GM04503 (cell line): ENCODE measurements at regions not wholly inside any gene's neighbourhood (a gene's known extent, or its start where the extent isn't known, plus 50 kb on each side); places are given as distances from the start of the nearest gene placed in this dataset.

Experiments used
- DNase-seq: peaks from one replicate; pipeline ENCODE4 v3.0.0-alpha.2; 2012; ENCODE audit warnings: low read depth

DNA sequence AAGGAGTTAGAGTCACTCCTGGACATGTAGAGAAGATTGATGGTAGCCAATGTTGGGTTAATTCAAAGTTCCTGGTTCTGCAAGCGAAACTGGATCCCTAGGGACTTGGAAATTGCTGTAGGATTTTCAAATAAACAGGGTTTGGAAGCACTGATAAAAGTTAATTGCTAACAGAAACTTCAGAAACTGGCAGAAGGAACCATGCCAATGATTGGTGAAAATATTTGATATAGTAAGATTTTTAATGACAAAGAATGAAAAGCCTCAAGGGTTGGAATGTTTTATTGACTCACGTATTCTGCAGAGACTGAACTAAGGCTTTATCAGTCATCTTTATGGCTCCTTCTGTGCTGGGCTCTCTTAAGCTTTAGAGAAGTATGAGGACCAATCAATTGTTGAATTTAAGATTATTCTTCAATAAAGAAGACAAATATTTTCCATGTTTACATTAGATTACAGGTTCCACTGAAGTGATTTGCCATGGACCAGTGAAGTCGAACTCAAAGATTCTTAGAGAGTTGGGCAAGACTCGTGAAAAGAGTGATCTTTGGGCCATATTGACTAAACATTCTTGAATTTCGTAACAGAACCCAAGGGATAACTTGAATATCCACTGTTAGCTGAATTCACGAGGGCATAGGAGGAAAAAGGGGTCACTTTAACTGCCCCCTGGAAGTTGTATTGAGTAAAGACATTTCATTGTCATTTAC lies 371.4 kb downstream of the HDGFL1 start:
- DNase-seq: peak; percentile 56

DNA sequence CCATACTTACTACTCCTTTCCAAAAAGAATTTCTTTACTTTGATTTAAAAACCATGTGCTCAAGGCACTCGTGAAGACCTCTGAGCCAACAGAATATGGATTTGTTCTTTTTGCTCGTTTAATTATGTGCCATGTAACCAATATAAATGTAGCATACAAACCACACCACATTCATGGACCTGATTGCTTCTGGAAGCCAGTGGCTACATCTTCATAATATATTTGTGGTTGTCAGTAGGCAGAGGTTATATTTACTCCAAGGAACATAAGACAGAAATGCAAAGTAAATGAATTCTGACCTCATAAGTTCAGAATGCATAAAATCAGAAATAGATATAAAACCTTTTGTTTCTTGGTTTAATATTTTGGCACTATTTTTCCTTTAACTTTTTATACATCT lies 373.0 kb downstream of the HDGFL1 start:
- no peak for DNase-seq

DNA sequence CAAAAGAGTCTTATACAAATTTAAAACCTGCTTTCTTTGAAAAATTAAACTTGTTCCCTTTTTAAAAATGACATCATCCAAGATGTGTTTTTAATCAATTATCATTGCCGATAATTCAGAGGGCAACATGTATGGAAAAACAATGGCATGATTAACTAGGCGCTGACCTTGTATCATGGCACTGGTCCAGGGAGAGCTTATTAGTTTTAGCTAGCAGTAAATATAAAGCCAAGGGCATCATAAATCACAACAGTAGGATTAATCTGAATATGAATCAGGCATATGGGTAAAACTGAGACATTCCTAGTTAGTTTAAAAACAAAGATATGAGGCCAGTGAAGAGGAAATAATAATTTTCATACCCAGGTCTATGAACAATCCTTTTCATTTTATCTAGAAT lies 374.0 kb downstream of the HDGFL1 start:
- no peak for DNase-seq

DNA sequence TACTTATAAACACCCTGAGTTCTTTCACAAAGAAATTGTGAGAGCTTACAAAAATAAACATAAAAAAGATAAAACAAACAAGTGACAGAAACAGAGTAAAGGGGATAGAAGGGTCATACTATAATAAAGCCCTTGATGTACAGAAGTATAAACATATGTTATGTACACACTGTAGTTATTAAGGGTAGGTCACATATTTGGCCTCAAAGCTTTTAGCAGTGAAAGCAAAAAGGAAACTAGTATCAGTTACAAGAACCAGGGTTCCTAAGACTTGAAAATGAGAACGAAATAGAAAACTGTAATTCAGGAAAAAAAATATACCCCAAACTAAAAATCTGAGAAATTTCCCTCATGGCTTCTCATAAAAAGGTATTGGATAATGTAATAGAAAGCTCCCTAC lies 380.6 kb downstream of the HDGFL1 start:
- no peak for DNase-seq

DNA sequence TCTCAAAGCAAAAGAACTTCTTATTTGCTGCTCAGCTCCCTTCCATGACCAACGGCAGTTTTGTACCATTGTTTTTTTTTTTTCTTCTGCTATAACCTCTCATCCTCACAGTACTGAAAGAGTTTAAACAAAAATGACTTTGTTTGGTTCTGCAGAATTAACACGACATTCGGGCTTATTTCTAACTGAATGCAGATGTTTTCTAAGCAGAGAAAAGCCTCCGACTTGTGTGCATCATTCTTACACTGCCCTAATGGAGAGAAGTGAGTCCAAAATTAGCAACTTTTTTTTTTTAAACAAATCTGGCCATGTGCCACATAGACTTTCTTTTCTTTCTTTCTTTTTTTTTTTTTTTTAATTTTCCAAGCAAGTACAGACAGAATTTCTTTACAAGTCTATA lies 382.7 kb downstream of the HDGFL1 start:
- DNase-seq: no peak

DNA sequence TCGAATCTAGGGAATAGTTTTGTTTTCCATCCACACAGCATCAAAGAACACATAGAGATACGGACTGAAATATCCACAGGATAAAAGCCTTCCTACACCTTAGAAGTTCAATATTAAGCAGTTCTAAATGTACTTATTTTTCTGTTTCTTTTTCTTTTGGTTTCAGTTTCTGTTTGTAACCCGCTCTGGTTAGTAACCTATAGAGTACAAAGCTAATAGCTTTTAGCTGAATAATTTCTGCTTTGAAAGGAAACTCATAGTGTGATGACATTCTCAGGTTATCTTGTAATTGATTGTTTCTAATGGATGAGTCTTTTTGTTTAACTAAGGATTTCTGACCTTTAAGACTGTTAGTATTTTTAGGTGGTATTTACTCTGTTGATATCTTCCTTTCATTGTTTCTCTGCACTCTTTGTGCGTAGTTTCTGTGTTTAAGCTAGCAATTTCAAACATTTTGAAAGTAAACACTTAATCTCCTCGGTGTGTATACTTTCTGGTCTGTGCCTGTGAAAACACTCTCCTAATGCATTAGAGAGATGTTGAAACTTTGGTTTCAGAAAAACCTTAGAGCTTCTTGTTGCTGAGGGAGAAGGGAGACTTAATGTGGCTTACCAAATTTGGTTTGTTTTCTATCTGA lies 385.5 kb downstream of the HDGFL1 start:
- DNase-seq: no peak

DNA sequence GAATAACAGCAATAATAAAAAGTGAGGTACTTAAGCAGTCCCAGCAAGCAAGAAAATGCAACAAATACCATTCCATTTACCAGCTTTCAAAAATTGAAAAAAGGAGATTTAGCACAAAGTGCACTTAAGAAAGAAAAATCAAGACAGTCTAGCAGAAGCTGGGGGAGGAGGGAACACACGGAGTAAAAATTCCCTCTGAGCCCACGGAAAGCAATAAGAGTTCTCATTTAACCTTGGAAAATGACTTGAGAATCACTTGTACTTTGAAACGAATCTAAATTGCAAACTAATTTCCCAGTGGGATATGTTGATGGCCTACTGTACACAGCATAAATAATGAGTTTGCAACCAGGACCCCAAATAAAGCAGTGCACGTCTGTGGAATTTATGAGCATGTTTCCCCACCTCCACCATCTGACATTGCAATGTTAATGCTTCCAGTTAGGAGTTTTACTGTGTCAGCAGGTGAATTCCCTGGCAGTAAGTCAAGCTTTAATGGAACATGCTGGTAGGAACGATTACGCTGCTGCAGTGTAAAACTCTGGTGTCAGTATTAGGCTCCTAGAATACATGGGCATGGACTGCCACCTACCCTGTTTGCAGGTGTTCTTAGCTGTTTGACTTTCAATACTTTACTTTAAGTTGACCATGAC lies 386.8 kb downstream of the HDGFL1 start:
- no peak for DNase-seq

DNA sequence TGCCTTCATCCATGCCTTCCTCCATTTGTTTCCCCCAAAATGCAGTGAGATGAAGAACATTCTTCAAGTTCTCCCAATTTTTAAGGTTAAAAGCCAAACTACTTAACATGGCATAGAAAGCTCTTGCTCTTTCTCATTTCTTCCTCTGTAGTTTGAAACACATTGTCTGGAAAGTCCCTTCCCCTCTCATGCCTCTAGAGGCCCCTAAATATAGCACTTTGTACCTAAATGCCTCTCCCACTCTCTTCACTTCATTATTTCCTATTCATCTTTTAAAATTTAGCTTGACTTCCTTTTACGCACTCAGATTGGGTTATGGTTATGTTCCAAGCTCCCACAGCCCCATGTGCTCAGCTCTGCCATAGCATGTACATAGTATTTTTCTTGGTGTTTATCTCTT lies 389.3 kb downstream of the HDGFL1 start:
- DNase-seq: no peak

DNA sequence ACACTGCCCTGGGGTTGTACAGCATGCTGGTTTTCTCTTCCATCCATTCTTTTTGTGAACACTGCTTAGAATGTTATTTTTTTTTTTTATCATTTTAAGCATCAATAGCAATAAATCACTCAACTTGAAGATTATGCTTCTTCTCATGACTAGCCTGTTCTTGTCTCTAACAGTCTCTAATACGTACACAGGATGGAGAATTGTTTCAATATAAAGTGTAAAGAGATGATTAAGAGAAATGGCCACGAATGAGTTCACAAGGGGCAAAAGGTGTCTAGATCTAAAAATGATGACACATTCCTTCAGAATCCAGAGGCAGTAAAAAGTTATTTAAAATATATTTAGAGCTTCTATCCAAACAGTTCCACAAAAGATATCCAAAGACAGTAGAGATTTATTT lies 390.2 kb downstream of the HDGFL1 start:
- DNase-seq: no peak

DNA sequence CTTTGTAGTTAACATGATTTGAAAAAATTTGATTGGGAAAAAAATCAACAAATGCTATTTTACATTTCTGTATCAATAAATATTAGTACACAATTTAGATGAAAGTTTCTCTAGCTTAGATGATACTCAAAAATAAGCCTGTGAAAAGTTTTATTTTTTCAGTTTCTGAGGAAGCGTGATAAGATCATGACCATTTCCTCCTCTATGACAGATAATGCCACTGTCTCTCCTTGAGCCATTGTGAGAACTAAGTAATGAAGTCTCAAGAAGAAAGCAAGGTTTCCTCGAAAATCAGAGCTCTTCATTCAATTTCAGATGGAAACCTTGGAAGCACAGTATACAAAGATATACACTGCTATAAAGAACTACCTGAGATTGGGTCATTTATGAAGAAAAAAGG lies 395.0 kb downstream of the HDGFL1 start:
- DNase-seq: no peak

DNA sequence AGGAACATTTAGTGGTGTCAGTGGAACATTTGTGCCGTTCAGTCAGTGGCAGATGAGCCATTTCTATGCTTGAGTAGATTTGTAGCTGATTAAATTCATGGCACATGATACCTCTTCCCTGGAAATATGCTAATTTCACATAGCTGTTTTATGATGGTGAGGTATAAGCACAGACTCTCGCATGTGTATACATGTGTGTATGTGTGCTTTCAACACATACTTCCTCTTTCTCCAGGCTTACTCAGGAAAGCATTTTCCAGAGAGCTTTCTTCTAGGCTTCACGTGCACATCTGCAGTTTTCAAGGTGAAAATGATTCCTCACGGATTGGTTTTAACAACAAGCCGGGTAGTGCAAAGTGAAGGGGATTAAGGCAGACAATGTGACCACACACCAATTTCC lies 396.5 kb downstream of the HDGFL1 start:
- no peak for DNase-seq

DNA sequence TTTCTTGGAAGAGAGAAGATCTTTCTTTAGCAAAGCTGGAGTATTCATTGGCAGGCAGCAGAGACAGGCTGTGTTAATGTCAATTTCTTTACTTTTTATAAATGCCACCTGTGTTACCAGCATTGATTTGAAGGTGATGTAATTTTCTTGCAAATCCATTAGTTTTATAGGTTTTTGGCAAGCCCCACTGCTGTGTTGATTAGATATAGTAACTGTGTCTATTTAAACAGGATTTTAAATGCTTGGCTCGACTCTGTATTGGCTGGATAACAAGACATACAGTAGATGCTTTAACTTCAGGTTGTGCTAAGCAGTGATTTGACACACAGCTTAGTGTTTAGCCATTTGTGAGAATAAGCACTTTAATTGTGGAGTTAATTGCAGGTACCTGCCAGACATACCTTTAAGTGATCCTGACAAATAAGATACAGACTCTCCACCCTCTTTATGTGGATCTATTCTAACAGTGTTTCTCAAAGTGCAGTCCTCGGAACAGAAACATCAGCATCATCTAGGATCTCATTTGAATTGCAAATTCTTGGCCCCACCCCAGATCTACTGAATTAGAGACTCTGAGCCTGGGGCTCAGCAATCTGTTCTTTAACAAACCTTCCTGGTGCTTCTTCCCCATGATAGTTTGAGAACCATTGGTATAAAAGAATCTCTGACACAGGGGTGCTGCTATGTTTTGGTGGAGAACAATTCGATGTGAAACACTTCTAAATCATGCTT lies 397.5 kb downstream of the HDGFL1 start:
- DNase-seq: no peak

DNA sequence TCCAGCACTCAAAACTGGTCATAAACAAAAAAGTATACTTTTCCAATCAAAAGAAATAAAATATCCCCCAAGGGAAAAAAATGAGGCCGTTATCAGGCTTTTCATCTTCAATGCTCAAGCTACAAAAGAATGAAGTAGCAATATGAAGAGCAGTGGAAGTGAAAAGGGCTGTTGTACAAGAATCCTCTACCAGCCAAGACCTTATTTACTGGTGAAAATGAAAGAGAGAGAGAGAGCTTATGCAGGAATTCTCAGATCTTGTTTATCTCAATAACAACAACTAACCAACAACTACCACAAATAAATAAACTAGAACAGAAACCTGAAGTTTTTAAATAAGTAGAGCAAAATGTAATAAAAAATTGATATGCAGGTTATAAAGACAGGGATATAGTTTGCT lies 400.6 kb downstream of the HDGFL1 start:
- no peak for DNase-seq

DNA sequence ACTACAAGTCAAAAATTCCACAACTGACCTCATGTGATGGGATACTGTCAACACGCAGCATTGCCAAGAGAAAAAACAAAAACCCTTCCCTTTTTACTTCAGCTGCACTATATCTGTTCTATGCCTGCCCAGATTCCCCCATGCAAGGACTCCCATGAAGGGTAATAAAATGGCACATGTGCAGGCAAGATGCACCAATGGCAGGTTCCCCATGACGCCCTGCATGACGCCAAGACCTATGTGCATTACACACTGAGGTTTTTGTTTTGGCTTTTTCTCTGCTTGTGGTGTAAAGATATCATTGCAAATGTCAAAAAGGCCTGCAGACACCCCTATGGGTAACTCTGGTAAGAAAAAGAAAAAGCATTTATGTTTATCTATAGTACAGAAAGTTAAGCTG lies 403.4 kb downstream of the HDGFL1 start:
- no peak for DNase-seq

DNA sequence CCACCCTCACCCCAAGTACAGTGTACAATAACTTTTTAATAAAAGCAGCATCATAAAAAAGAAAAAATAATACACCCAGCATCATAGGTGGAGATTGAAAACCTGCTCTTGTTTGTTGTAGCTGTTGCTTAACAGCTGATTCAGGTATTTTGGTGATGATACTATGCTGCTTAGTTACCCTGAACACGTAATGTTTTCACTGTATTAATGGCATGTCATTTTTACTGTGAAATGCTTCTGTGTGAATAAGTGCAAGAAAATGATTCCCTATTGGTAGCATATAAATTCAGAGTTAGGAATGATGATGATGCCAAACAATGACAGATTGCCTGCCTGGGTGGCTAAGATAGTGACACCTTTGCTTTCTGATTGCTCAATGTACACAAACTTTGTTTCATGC lies 405.7 kb downstream of the HDGFL1 start:
- no peak for DNase-seq

DNA sequence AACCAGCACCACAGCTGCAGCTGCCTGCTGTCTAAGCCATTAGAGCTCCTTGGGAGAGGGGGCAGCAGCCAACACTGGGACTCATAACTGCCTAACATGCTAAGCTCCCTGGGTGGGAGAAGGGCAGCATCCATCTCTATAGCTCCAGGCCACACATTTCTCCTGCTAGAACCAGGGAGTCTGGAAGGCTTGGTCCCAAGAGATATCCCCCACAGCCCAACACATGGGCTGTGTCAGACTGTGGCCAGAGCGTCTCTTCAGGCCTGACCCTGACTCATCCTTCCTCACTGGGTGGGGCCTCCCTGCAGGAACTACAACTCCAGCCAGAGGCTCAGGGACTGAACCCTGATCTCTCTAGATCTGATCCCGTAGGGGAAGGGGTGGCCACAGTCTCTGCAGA lies 411.1 kb downstream of the HDGFL1 start:
- peak; percentile 1 for DNase-seq

DNA sequence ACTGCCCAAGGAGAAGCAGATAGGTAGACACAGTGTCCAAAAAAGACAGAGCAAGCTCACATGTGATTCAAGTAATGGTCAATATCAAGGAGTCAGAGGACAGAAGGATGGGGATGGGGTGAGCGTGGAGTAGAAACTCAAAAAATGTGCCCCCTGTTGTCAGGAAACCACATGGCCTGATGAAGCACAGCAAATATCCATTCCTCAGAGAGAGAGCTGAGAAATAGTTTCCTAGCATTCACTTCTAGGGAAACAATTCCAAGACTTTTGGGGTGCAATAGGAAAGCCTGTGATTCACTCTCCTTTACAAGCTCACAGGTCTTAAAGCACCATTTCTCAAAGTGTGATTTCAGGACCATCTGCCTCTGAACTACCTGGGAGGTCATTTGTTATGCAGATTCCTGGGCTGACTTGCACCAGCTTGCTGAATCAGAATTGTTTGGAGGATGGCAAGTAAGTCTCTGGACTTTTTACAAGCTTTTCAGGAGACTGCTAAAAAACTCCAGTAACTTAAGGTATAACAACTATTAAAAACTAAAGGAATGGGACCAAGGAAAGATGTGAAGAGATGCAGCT lies 432.8 kb downstream of the HDGFL1 start:
- no peak for DNase-seq

DNA sequence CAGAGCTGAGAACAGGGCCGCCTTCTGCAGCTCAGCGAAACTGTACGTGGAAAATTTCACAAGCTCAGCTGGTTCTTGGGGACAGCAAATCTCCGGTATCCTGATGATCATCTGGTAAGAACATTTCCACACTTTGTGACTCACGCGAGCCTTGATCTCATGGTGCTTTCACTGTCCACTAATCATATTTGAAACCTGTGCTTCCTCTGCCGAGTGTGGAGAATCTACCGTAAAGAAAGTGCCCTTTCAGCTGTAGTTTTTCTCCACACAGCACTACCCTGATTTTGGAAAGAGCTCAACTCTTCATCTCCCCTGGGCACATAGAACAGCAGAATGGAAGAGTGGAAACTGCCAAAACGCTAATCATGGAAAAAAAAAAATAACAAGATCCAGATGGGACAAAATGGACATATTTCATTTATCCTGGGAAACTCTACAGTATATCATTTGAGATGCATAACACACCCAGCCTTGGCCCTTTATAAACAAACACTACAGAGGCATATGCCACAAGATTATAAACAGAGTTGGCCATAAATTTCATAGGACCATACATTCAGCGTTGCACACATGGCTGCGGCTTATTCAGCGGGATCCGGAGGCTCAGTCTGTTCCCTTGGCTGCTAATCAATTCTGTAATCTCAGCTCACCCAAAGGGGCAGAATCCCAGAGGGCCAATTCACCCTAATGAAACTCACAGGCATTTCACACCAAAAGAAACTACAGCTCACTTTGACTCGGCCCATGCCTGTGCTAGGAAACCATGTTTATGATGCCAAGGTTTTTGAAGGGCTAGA lies 434.5 kb downstream of the HDGFL1 start:
- peak; percentile 51 for DNase-seq

DNA sequence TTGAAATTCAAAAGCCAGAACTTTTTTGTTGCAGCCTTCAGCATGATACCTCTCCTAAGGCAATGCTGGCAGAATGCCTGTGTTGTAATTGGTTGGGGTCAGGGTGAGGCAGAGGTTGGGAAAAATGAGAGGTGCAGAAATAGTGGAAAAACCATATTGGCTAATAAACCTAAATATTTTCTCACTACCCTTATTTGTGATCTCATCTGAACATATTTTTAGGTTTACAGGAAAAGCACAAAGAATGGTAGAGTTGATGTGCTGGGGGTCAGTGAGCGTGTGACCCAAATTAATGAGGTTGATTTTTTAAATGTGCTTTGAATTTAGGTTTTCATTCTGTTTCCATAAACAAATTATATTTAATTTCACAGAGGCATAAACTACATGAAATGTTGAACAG lies 437.3 kb downstream of the HDGFL1 start:
- DNase-seq: no peak

DNA sequence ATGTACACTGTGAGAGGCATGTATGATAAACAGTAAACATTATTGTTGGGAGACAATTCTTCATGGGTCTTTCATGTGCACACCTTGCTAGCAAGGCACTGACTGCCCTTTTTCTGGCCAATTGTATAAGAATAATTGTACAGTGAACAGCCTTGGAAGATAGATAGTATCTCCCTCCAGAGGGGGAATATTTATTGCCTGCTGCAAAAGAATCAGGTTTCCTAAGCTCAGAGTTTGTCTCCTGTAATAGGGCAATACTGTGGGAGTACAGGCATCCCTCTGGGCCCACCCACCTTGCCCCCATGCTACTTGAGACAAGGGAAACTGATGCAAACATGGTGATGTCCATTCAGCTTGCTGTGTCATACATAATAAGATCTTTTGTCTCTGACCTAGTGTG lies 442.2 kb downstream of the HDGFL1 start:
- no peak for DNase-seq

DNA sequence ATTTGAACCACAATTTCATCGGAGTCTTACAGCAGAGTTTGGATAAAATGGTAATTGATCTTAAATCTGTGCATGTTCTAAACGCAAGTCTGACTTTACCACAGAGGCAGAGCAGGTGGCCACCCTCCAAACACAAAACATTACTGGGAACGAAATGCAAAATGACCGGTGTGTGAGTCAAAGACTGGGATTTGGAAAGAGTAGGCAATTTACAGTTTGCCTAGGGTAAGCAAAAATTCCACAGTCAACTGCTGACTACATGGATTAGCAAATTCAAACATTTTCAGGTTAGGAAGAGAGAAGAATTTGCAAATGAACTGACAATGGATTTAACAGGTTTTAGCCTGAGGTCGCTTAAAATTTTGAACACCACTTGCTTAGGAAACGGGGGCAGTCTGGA lies 444.4 kb downstream of the HDGFL1 start:
- DNase-seq: no peak

DNA sequence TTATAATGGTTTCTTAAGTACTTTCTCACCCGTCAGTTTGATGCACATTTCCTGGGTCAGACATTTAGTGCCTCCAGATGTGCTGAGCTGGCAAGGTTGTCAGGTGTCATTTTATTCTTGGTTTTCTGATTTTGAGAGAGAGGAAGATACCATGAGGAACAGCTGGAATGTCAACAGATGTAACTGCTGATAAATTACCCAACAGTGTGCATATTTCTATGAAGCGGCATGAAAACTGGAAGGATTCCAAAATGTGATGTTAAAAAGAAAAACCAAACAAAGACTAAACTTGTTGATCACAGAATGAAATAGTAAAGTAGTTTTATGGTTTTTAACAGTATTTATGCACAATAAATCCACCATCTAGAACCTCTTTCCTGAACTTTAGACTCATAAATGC lies 447.3 kb downstream of the HDGFL1 start:
- no peak for DNase-seq
